GM11168 (cell line): ENCODE measurements at regions not wholly inside any gene's neighbourhood (a gene's known extent, or its start where the extent isn't known, plus 50 kb on each side); places are given as distances from the start of the nearest gene placed in this dataset.

Experiments used
- in situ Hi-C: fragments of 300-500 bp; cut with MboI; formaldehyde crosslinking; loops from one replicate; pipeline ENCODE4 v1.12.0; 2022; ENCODE audit warnings: low sequenced_read_pairs; ENCODE audit not compliant: unreplicated experiment

DNA sequence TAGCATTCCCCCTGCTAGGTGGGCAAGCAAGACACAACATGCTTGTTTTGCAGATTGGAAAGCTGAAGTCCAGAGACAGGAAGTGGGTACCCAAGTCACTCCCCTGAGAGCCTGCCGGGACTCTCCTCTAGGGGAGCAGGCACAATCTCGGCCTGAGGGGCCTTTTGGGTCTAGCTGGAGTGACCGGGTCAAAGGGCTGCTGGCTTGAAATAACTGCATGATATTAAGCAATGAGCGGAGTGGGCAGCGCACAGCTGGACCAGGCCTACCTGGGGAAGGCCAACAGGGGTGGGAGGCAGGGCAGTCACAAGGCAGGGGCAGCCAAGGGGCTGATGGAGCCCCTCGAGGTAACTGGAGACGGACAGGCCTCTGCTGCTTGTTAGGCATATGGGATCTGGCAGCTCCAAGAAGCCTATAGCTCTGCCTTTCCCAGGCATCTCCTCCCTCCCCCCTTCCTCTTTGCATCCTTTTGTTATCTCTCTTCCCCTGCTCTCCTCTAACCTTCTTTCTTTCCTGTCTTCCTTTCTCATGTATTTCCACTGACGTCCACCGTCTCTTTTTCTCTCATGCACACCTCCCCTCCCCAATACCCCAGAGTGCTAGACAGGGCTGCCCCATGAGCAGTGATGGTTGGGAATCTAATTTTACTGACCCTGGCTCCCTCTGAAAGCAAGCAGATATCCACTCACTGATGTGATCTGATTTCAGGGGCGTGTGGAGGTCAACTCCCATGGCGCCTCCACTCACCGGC is 237.5 kb downstream of the LOXHD1 start:
- in situ Hi-C loops = no loop called here

DNA sequence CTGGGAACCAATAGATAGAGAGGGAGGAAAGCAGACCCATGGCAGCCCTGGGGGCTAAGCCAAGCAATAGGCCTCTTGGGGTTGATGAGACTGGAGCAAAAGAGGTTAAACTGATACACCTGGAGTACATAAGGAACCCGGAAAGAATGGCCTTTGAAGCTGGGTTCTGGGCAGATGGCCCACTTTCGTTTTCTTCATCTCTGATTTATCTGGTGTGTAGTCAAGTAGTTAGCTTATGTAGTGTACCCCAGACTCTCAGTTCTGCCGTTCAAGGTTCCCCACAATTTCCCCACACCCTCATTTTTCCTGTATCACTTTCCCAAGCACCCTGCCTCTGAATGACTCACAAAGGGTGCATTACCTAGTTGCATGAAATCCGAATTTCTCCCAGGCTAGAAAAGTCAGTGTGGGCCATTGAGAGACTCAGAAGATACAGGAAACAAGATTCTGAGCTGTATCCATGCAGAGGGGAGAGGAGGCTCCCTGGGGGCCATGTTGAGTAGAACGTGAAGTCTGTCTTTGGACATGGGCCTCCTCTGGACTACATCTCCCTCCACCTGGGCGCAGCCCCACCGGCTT is 235.0 kb downstream of the LOXHD1 start:
- in situ Hi-C loops = no loop called here

DNA sequence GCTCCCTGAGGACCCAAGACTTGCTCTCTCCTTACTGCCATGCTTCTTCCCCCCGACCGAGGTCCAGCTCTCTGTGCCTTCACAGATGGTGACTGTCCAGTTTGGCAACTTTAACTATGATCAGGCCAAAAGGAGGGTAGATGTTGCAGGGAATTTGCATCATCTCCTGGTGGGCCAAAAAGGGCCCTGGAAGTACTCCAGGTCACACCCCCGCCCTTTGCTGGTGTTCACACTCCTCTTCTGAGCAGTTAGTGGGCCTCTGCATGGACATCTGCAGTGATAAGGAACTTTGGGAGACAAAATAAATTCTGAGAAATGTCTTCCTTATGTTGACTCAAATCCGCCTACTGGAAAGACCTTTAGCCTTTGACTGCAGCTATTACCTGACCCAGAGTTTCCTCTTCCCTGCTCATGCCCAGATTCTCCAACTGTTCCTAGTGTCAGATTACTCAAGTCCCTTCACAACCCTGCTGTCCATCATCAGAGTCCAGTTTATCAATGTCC is 234.4 kb downstream of the LOXHD1 start:
- in situ Hi-C loops = no loop called here

DNA sequence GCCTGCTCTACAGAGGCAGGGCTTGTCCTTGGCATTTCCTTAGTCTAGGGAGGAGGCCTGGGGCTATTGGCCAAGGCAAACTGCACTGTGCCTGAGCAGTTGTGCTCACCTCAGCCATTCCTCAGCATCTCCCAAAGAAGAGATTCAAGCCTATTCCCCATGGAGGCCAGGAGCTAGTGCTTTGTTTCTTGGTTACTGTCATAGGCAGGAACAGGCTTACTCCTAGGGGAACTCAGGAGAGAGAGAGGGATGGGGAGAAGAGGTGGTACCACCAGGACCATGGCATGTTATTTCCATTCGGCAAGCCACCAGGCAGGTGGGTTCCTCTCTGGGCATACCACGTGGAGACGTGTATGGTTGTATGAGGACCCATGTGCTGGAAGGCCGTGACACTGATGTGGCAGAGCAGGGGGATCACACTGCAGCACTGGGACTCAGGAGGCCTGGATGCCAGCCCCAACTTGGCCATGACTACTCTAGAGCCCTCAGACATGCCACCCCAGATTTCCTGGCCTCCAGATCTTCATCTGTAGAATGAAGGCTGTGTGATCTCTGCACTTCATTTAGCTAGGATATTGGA is 233.7 kb downstream of the LOXHD1 start:
- in situ Hi-C loops = no loop called here

DNA sequence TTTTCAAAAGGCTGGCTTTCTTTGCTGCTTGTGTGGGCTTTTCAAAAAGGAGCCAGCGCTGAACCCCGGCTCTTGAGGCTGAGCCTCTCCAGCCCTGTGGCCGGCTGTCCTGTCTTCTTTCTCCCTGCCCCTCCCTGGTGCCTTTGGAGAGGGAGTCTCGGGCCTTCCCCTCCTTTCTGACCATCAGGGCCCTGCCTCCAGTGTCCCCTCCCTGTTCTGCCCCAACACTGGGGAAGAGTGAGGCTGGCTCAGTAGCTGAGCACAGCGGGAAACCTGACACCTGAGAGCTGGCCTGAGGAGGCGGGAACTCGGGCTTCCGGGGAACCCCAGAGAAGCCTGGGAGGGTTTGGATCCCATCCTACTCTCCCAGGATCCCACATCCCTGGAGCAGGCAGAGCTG is 232.1 kb downstream of the LOXHD1 start:
- in situ Hi-C loops = no loop called here

DNA sequence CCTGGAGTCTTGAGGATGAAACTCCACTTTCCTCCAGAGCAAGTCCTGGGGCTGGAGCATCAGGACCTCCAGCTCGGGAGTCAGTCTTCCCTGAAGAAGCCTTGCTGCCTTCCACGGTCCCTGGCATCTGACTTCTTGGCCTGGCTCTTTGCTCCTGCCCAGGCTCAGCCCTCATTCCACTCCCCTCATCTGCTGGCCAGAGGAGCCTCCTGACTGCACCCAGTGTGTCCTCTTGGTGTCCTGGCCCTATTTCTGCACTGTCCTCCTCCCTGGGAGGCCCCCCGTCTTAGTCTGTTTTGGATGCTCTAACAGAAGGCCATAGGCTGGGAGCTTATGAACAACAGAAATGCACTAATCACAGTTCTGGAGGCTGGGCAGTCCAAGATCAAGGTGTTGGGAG is 231.5 kb downstream of the LOXHD1 start:
- in situ Hi-C loops = no loop called here

DNA sequence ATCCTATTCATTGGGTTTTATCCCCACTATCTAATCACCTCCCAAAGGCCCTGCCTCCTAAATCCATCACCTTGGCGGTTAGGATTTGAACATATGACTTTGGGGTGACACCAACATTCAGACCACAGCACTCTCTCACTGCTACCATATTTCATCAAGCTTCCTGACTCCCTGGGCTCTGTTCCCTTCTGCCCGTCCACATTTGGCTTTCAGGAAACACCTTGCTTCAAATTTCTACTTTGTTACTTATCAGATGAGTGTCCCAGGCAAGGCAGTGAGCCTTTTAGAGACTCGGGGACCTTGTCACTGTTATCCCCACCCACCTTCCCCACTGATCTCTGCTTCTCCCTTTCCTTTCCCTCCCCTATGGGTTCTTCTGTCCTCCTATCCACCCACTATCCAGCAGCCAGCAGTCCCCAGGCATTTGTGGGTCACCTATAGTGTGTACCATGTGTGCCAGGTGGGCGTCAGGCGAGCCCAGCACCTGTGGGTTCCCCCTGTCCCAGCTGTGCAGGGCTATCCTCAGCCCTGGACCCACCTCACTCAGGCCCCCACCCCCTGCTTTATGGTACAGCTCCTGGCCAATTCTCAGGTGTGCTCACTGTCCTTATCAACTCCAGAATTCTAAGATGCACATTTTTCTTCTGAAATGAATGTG is 230.9 kb downstream of the LOXHD1 start:
- in situ Hi-C loops = no loop called here

DNA sequence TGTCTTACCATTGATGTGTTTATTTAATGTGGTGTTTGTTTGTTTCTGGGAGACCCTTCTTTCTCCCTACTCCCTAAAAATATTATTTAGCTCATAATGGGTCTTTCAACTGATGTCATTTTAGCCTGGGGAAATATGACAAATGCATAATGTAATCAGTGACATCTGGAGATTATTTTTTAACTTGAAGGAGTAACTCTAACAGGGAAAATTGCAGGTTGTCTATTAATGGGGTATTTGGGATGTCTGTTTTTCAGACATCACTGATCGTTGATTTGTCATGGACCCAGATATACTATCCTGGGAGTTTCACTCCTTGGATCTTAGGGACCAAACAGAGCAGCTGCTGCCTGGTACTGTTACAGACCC is 230.4 kb downstream of the LOXHD1 start:
- in situ Hi-C loops = no loop called here
